Mucosa of descending colon (tissue), 3 donors: ENCODE measurements at regions not wholly inside any gene's neighbourhood (a gene's known extent, or its start where the extent isn't known, plus 50 kb on each side); places are given as distances from the start of the nearest gene placed in this dataset.

ENCODE experiments used
- ATAC-seq: fragments of 200-7000 bp; cut with Tn5 transposase; one replicate; pipeline ENCODE4 v1.9.1; 2020; ENCODE audit warnings: mild to moderate bottlenecking, moderate library complexity
- DNase-seq, 3 donors: peaks; one replicate each; pipeline ENCODE4 v3.0.0-alpha.2; 2020
- H3K36me3 ChIP-seq: fragments of 200-600 bp; one replicate; pipeline ENCODE4 v1.8.0; 2021; ENCODE audit warnings: low read depth, mild to moderate bottlenecking
- H3K4me1 ChIP-seq: fragments of 200-600 bp; one replicate; pipeline ENCODE4 v1.8.0; 2021; ENCODE audit warnings: low read depth, mild to moderate bottlenecking
- H3K4me3 ChIP-seq: fragments of 200-600 bp; one replicate; pipeline ENCODE4 v1.8.0; 2021; ENCODE audit warnings: mild to moderate bottlenecking
- H3K9me3 ChIP-seq: fragments of 200-600 bp; one replicate; pipeline ENCODE4 v1.8.0; 2021; ENCODE audit warnings: mild to moderate bottlenecking
- intact Hi-C, 2 donors: fragments of 100-400 bp; cut with DNase I in 1 of 2; cut with micrococcal nuclease in 1 of 2; formaldehyde crosslinking; loops; one replicate each; pipeline versions ENCODE4 v1.11.0 to v1.11.1; 2022; cut with DNase I, micrococcal nuclease
- TF ChIP-seq, protein P1 (sequence below): fragments of 200-600 bp; IDR thresholded peaks from one replicate; pipeline ENCODE4 v1.8.0; 2022; ENCODE audit warnings: antibody characterized with exemption, mild to moderate bottlenecking
- donor health status: DM: no; HTN: no; CAD: no; lungs with moderate emphysema.
- donor health status: DM: no; HTN: no; CAD: no.
- donor health status: DM: no; HTN: yes; CAD: no.

DNA sequence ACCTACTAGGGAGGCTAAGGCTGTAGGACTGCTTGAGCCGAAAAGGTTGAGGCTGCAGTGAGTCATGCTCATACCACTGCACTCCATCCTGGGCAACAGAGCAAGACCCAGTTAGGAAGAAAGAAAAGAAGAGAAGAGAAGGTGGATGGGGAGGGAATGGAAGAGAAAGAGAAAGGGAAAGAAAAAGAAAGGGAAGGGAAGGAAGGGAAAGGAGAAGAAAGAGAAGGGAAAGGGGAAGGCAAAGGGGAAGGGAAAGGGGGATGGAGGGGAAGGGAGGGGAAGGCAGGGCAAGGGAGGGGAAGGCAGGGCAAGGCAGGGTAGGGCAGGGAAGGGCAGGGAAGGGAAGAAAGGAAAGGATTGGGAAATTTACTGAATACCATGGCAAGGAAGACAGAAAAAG lies 157.0 kb downstream of the ACTL7B start:
- H3K4me1 ChIP-seq = no peaks in the 10 kb centered on the region
- no peak for ATAC-seq
- H3K36me3 ChIP-seq = no peaks in the 10 kb centered on the region
- H3K4me3 ChIP-seq = no peak overlapping the region
- TF ChIP-seq, protein P1, sequence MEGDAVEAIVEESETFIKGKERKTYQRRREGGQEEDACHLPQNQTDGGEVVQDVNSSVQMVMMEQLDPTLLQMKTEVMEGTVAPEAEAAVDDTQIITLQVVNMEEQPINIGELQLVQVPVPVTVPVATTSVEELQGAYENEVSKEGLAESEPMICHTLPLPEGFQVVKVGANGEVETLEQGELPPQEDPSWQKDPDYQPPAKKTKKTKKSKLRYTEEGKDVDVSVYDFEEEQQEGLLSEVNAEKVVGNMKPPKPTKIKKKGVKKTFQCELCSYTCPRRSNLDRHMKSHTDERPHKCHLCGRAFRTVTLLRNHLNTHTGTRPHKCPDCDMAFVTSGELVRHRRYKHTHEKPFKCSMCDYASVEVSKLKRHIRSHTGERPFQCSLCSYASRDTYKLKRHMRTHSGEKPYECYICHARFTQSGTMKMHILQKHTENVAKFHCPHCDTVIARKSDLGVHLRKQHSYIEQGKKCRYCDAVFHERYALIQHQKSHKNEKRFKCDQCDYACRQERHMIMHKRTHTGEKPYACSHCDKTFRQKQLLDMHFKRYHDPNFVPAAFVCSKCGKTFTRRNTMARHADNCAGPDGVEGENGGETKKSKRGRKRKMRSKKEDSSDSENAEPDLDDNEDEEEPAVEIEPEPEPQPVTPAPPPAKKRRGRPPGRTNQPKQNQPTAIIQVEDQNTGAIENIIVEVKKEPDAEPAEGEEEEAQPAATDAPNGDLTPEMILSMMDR = no peak
- H3K9me3 ChIP-seq = no peaks in the 10 kb centered on the region
- DNase-seq = no peak
- intact Hi-C loops = no loop called here

DNA sequence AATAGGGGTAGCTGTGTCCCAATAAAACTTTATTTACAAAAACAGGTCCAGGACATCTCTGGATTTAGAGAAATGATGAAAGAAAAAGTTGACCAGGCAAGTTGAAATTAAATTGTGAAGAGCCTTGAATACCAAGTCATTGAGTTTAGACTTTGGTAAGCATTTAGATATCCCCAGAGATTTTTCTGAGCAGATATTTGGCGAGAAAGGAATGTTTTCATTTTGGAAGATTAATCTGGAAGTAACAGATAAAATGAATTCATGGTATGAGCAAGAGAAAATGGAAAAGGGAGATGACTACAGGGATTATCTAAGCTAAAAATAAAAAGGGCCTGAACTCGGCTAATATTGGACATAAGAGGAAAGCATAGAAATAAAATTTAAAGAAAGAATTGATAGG lies 157.6 kb downstream of the ACTL7B start:
- Histone ChIP-seq H3K9me3 (no peaks in the 10 kb centered on the region), H3K4me3 (no peak overlapping the region), H3K4me1 (no peaks in the 10 kb centered on the region), H3K36me3 (no peaks in the 10 kb centered on the region)
- TF ChIP-seq, protein P1 = no peak
- intact Hi-C loops = no loop called here
- ATAC-seq = no peak
- no peak for DNase-seq

DNA sequence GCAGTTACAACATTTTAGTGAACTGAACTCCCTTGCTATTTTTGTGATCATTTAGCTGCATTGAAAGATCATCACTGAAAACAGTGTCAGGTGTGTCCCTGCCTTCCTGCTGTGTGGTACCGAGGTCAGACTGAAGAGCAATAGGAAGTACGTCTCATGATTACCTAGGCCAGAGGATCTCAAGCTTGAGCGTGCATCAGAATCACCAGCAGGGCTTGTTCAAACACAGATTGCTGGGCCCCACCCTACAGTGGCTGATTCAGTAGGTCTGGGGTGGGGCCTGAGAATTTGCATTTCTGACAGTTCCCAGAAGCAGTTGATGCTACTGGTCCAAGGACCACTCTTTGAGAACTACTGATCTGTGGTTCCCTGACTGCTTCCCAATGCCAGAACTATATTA lies 159.6 kb downstream of the ACTL7B start:
- H3K36me3 ChIP-seq = no peaks in the 10 kb centered on the region
- no peak for DNase-seq
- H3K4me3 ChIP-seq = no peak overlapping the region
- no peaks in the 10 kb centered on the region for H3K9me3 ChIP-seq
- TF ChIP-seq, protein P1 = no peak
- peak; percentile 47 for ATAC-seq
- peaks cover 5% of the 10 kb centered on the region for H3K4me1 ChIP-seq
- intact Hi-C loops = no loop called here

DNA sequence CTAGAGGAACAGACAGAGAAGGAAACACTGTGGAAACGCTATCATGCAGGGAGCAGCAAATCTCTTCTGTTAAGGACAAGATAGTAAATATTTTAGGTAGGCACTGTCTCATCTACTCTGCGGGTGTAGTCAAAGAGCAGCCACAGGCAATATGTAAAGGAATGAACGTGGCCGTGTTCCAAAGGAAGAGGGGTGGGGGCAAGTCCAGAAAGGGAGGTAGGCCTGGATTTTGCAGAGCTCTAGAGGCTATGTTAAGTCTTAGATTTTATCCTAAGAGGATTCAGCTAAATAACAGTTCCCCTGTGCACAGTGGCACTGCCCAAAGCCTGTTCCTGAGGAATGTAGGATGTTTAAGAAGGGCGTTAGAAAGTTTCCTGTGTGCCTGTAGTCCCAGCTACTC lies 161.6 kb downstream of the ACTL7B start:
- H3K9me3 ChIP-seq = no peaks in the 10 kb centered on the region
- no peaks in the 10 kb centered on the region for H3K36me3 ChIP-seq
- ATAC-seq (no peak), DNase-seq (no peak)
- TF ChIP-seq, protein P1 = no peak
- no peak overlapping the region for H3K4me3 ChIP-seq
- H3K4me1 ChIP-seq = peaks cover 7% of the 10 kb centered on the region
- intact Hi-C loops = no loop called here

DNA sequence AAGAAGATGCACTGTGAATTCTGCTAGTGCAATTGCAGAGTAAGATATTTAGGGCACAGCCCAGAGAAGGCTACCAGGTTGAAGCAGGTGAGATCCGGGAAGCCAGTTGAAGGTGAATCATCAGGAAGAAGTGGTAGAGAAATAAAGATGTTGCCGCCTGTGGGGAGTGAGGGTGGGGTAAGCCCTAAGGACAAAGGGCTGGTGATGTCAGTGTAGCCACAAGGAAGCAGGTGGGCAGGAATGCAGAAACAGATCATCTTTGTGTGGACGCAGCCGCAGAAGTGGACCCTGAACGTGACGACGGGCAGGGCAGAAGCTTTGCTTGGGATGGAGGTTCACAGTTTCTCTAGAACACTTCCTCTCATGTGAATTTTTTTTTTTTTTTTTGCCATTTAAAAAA lies 164.2 kb downstream of the ACTL7B start:
- H3K9me3 ChIP-seq = no peaks in the 10 kb centered on the region

More for the DNA sequence above, 164.2 kb downstream of the ACTL7B start:
- peak; percentile 74 to 78 (median 74) for DNase-seq
- intact Hi-C loops = no loop called here
- Histone ChIP-seq H3K36me3 (no peaks in the 10 kb centered on the region), H3K4me1 (peaks cover 7% of the 10 kb centered on the region), H3K4me3 (no peak overlapping the region)
- TF ChIP-seq, protein P1 = no peak
- ATAC-seq = peak; percentile 99
